DND-41 (cell line): ENCODE measurements at regions not wholly inside any gene's neighbourhood (a gene's known extent, or its start where the extent isn't known, plus 50 kb on each side); places are given as distances from the start of the nearest gene placed in this dataset.

ENCODE experiments used
- ATAC-seq: fragments of 200-7000 bp; cut with Tn5 transposase; 3 replicates; pipeline ENCODE4 v1.9.1; 2021; ENCODE audit warnings: low read depth; ENCODE audit not compliant: insufficient read depth
- DNase-seq: peaks from one replicate; pipeline ENCODE4 v3.0.0-alpha.2; 2020
- H2AFZ ChIP-seq: 2 replicates; pipeline ENCODE4 v1.6.0; 2012; ENCODE audit warnings: low read depth, low read length
- H3K27ac ChIP-seq: 2 replicates; pipeline ENCODE4 v1.5.1; 2012; ENCODE audit warnings: low read length, inconsistent platforms
- H3K27me3 ChIP-seq: fragments of 200-600 bp; sonication (generic); 2 replicates; pipeline ENCODE4 v1.6.0; 2012; ENCODE audit warnings: low read length, mild to moderate bottlenecking, inconsistent platforms; ENCODE audit not compliant: insufficient read depth, poor library complexity
- H3K36me3 ChIP-seq: 2 replicates; pipeline ENCODE4 v1.5.1; 2012; ENCODE audit warnings: low read length, inconsistent platforms; ENCODE audit not compliant: insufficient read depth
- H3K4me1 ChIP-seq: 2 replicates; pipeline ENCODE4 v1.5.1; 2012; ENCODE audit warnings: mild to moderate bottlenecking, low read length; ENCODE audit not compliant: insufficient read depth
- H3K4me2 ChIP-seq: 2 replicates; pipeline ENCODE4 v1.6.0; 2012; ENCODE audit warnings: mild to moderate bottlenecking, moderate library complexity, low read length, inconsistent platforms; ENCODE audit not compliant: insufficient read depth
- H3K4me3 ChIP-seq, 2 experiments: fragments of 200-600 bp in 1 of 2; shearing (Covaris generic) in 1 of 2; 2 replicates each; pipeline ENCODE4 v1.5.1; 2012 to 2016; ENCODE audit warnings: inconsistent platforms in 2 of 2, low read length in 2 of 2, mild to moderate bottlenecking in 2 of 2, low read depth in 1 of 2, moderate library complexity in 1 of 2
- H3K79me2 ChIP-seq: 2 replicates; pipeline ENCODE4 v1.6.0; 2012; ENCODE audit warnings: low read length, inconsistent platforms; ENCODE audit not compliant: insufficient read depth
- H3K9ac ChIP-seq: 2 replicates; pipeline ENCODE4 v1.6.0; 2012; ENCODE audit warnings: low read depth, mild to moderate bottlenecking, inconsistent platforms, low read length, moderate library complexity
- H3K9me3 ChIP-seq: 2 replicates; pipeline ENCODE4 v1.5.1; 2012; ENCODE audit warnings: low read length, moderate library complexity, mild to moderate bottlenecking, inconsistent platforms; ENCODE audit not compliant: insufficient read depth, severe bottlenecking
- H4K20me1 ChIP-seq: 2 replicates; pipeline ENCODE4 v1.6.0; 2012; ENCODE audit warnings: low read length; ENCODE audit not compliant: insufficient read depth
- EZH2 ChIP-seq: IDR thresholded peaks from 3 replicates; pipeline ENCODE4 v1.6.1; 2012; ENCODE audit warnings: borderline replicate concordance, low read depth, mild to moderate bottlenecking, moderate library complexity, low read length, inconsistent platforms; ENCODE audit not compliant: severe bottlenecking
- TF ChIP-seq, protein P1 (sequence below): IDR thresholded peaks from 2 replicates; pipeline ENCODE4 v1.5.1; 2012; ENCODE audit warnings: borderline replicate concordance, low read length, moderate library complexity, mild to moderate bottlenecking; ENCODE audit not compliant: poor library complexity, severe bottlenecking; ENCODE audit errors: extremely low read depth

DNA sequence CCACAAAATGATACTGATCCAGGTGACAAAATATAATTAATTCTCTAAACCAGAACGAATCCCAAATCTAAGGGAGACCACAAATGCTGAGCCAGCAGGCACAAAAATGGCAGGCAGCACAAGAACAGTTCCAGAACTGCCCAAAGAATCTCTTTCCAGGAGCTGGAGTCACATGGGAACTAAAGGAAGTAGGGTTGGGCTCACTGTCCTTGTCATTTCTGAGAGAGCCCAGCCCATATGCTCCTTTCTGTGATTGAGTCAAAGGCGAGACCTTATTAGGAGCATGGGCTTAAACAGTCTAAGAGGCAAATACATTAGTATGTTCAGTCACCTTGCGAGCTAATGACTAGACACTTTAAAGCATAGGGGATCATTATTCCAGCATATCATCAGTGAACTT, 327.6 kb upstream of the ARID1B start:
- no peak overlapping the region for H3K9ac ChIP-seq
- no peak overlapping the region for H3K4me2 ChIP-seq
- no peaks in the 10 kb centered on the region for H3K9me3 ChIP-seq
- no peaks in the 10 kb centered on the region for H3K36me3 ChIP-seq
- no peak overlapping the region for H2AFZ ChIP-seq
- H4K20me1 ChIP-seq = no peaks in the 10 kb centered on the region
- DNase-seq (no peak), ATAC-seq (no peak)
- H3K79me2 ChIP-seq = no peaks in the 10 kb centered on the region
- H3K4me3 ChIP-seq = no peak overlapping the region
- no peaks in the 10 kb centered on the region for H3K4me1 ChIP-seq
- no peaks in the 10 kb centered on the region for H3K27me3 ChIP-seq
- TF ChIP-seq, protein P1, sequence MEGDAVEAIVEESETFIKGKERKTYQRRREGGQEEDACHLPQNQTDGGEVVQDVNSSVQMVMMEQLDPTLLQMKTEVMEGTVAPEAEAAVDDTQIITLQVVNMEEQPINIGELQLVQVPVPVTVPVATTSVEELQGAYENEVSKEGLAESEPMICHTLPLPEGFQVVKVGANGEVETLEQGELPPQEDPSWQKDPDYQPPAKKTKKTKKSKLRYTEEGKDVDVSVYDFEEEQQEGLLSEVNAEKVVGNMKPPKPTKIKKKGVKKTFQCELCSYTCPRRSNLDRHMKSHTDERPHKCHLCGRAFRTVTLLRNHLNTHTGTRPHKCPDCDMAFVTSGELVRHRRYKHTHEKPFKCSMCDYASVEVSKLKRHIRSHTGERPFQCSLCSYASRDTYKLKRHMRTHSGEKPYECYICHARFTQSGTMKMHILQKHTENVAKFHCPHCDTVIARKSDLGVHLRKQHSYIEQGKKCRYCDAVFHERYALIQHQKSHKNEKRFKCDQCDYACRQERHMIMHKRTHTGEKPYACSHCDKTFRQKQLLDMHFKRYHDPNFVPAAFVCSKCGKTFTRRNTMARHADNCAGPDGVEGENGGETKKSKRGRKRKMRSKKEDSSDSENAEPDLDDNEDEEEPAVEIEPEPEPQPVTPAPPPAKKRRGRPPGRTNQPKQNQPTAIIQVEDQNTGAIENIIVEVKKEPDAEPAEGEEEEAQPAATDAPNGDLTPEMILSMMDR = no peak
- TF ChIP-seq EZH2 = no peak
- no peak overlapping the region for H3K27ac ChIP-seq

DNA sequence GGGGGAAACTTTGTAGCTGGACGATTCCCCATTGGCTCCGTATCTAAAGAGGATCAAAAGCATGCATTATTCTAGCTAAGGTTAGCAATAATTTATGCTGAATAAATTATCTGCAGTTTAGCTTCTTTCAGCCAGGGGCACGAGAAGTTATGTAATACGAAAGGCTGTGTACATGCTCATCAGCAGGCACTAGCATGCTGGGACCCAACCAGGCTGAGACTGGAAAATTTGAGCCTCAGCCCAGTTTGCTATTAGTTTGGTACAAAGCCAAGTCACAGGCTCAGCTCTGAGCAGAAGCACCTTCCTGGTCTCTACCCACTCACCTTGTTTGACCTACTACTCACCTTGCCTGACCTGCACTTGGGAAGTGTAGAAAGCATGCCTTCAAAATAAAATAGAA, 328.1 kb upstream of the ARID1B start:
- no peaks in the 10 kb centered on the region for H3K27me3 ChIP-seq
- H3K36me3 ChIP-seq = no peaks in the 10 kb centered on the region
- no peaks in the 10 kb centered on the region for H3K9me3 ChIP-seq
- no peaks in the 10 kb centered on the region for H4K20me1 ChIP-seq
- no peak overlapping the region for H2AFZ ChIP-seq
- DNase-seq = no peak
- H3K9ac ChIP-seq = no peak overlapping the region
- H3K27ac ChIP-seq = no peak overlapping the region
- no peaks in the 10 kb centered on the region for H3K79me2 ChIP-seq
- H3K4me3 ChIP-seq = no peak overlapping the region
- H3K4me2 ChIP-seq = no peak overlapping the region
- no peaks in the 10 kb centered on the region for H3K4me1 ChIP-seq
- TF ChIP-seq, protein P1 = no peak
- no peak for TF ChIP-seq EZH2
- no peak for ATAC-seq

DNA sequence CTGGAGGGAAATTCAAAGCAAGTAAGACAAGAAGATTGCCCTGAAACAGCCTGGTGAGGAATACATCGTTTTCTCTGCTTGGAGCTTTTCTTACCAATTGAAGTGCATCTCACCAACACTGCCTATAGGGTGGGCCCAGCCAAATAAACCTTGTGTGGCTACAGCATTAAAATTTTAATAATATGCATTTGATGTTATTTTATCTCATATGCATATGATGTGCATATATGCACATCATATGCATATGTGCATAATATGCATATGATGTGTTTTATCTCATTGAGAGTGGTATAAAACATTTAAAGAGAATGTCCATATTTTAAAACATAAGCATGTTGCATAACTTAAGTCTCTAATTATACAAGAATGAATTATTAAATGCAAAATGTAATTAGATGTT, 328.6 kb upstream of the ARID1B start:
- Histone ChIP-seq H3K79me2 (no peaks in the 10 kb centered on the region), H4K20me1 (no peaks in the 10 kb centered on the region), H3K36me3 (no peaks in the 10 kb centered on the region), H3K4me2 (no peak overlapping the region), H3K9me3 (no peaks in the 10 kb centered on the region), H3K4me3 (no peak overlapping the region), H3K27me3 (no peaks in the 10 kb centered on the region), H3K9ac (no peak overlapping the region), H2AFZ (no peak overlapping the region), H3K4me1 (no peaks in the 10 kb centered on the region), H3K27ac (no peak overlapping the region)
- ATAC-seq (no peak), DNase-seq (no peak)
- TF ChIP-seq, protein P1 = no peak
- no peak for TF ChIP-seq EZH2

DNA sequence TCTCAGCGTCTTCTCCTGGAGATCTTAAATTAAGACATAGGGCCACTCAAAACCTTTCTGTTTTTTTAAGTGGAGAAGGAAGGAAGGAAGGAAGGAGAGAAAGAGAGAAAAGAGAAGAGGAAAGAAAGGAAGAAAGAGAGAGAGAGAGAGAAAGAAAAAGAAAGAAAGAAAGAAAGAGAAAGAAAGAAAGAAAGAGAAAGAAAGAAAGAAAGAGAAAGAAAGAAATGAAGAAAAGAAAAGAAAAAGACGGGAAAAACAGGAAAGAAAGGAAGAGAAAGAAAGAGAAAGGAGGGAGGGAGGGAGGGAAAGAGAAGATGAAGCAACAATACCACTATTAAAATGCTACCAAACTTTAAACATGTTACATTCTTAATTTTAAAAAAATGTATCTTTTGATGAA, 336.5 kb upstream of the ARID1B start:
- DNase-seq (no peak), ATAC-seq (no peak)
- H4K20me1 ChIP-seq = no peaks in the 10 kb centered on the region
- no peaks in the 10 kb centered on the region for H3K36me3 ChIP-seq
- H3K4me2 ChIP-seq = no peak overlapping the region
- no peak overlapping the region for H3K9ac ChIP-seq
- no peaks in the 10 kb centered on the region for H3K9me3 ChIP-seq
- no peak overlapping the region for H3K4me3 ChIP-seq
- H3K4me1 ChIP-seq = no peaks in the 10 kb centered on the region
- TF ChIP-seq, protein P1 = no peak
- no peak for TF ChIP-seq EZH2
- H3K79me2 ChIP-seq = no peaks in the 10 kb centered on the region
- no peaks in the 10 kb centered on the region for H3K27me3 ChIP-seq
- no peak overlapping the region for H2AFZ ChIP-seq
- H3K27ac ChIP-seq = no peak overlapping the region
